Loucy (cell line): ENCODE measurements at regions not wholly inside any gene's neighbourhood (a gene's known extent, or its start where the extent isn't known, plus 50 kb on each side); places are given as distances from the start of the nearest gene placed in this dataset.

Experiments used
- CTCF ChIP-seq: fragments of 200-600 bp; sonication (generic); conservative IDR thresholded peaks from 2 replicates; pipeline ENCODE4 v1.5.1; 2014; ENCODE audit warnings: mild to moderate bottlenecking, antibody characterized with exemption, low read length
- EZH2phosphoT487 ChIP-seq: fragments of 200-600 bp; IDR thresholded peaks from 2 replicates; pipeline ENCODE4 v1.6.1; 2018; ENCODE audit warnings: antibody characterized with exemption, mild to moderate bottlenecking, moderate library complexity, borderline replicate concordance

- TF ChIP-seq EZH2phosphoT487 (no peak), CTCF (no peak)
These were observed 58.3 kb upstream of the MOCS2 start for GRCh38 chr5:53167836-53168235.
